K562 (cell line): ENCODE measurements at regions not wholly inside any gene's neighbourhood (a gene's known extent, or its start where the extent isn't known, plus 50 kb on each side); places are given as distances from the start of the nearest gene placed in this dataset.

ENCODE experiments used
- ATF1 ChIP-seq, 2 experiments: fragments of 450-650 bp in 1 of 2; IDR thresholded peaks; 2 replicates each; pipeline ENCODE4 v1.6.1; 2016; ENCODE audit warnings: missing compliant biosample characterization in 1 of 2, missing genetic modification characterization in 1 of 2
- EP300 ChIP-seq: IDR thresholded peaks from 2 replicates; pipeline ENCODE4 v1.6.1; 2012; ENCODE audit warnings: low read length, improper control_type of control experiment

DNA sequence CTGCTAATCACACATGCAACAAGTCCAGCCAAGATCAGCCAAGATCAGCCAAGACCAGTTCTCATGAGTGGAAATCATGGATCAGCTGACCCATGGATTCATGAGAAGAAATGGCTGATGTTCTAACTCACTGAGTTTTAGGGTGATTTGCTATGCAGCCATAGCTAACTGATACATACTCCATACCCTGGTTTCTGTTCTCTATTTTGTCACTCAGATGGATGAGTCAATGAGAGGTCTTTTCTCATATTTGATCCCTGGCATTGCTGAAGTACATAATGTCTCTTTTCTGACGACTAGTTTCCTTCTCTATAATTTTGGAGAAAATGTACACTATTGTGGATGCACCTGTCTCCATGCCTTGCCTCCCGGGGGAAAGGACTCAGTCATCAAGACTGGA, 118.4 kb upstream of the LY86 start:
- TF ChIP-seq EP300 (no peak), ATF1 (CRISPR knock-in tag; IDR thresholded peaks at IDR 0.05) (no peak), ATF1 (tag; IDR thresholded peaks at IDR 0.05) (no peak)
